H9 (cell line): ENCODE measurements at regions not wholly inside any gene's neighbourhood (a gene's known extent, or its start where the extent isn't known, plus 50 kb on each side); places are given as distances from the start of the nearest gene placed in this dataset.

Experiments used
- DNase-seq: peaks from one replicate; pipeline ENCODE4 v3.0.0-alpha.2; 2017
- H2AFZ ChIP-seq: one replicate; pipeline ENCODE4 v1.6.1; 2013; ENCODE audit warnings: mild to moderate bottlenecking, low read length, control low read depth, moderate library complexity
- H2AK5ac ChIP-seq: 2 replicates; pipeline ENCODE4 v1.6.1; 2013; ENCODE audit warnings: low read length, control low read depth, mixed read lengths; ENCODE audit not compliant: insufficient read length
- H2BK120ac ChIP-seq: one replicate; pipeline ENCODE4 v1.6.1; 2013; ENCODE audit warnings: low read depth, mild to moderate bottlenecking, low read length, control low read depth, inconsistent platforms; ENCODE audit not compliant: poor library complexity, severe bottlenecking
- H2BK12ac ChIP-seq: 2 replicates; pipeline ENCODE4 v1.6.1; 2013; ENCODE audit warnings: low read length, control low read depth, mixed read lengths, low read depth; ENCODE audit not compliant: insufficient read length
- H2BK15ac ChIP-seq: 2 replicates; pipeline ENCODE4 v1.6.1; 2013; ENCODE audit warnings: low read depth, low read length, control low read depth
- H2BK20ac ChIP-seq: one replicate; pipeline ENCODE4 v1.6.1; 2013; ENCODE audit warnings: low read depth, mild to moderate bottlenecking, low read length, control low read depth, inconsistent platforms; ENCODE audit not compliant: poor library complexity, severe bottlenecking
- H2BK5ac ChIP-seq: 2 replicates; pipeline ENCODE4 v1.6.1; 2013; ENCODE audit warnings: low read length, control low read depth, mixed read lengths; ENCODE audit not compliant: insufficient read length
- H3K14ac ChIP-seq: 2 replicates; pipeline ENCODE4 v1.6.1; 2013; ENCODE audit warnings: low read length, control low read depth; ENCODE audit not compliant: insufficient read depth
- H3K18ac ChIP-seq: 2 replicates; pipeline ENCODE4 v1.6.1; 2013; ENCODE audit warnings: low read depth, mild to moderate bottlenecking, mixed read lengths, low read length, control low read depth; ENCODE audit not compliant: insufficient read length
- H3K23ac ChIP-seq: 2 replicates; pipeline ENCODE4 v1.6.1; 2013; ENCODE audit warnings: low read length, control low read depth, mixed read lengths, low read depth; ENCODE audit not compliant: insufficient read length
- H3K23me2 ChIP-seq: 2 replicates; pipeline ENCODE4 v1.6.1; 2013; ENCODE audit warnings: low read depth, mild to moderate bottlenecking, mixed read lengths, low read length, control low read depth; ENCODE audit not compliant: insufficient read length, poor library complexity, severe bottlenecking
- H3K27ac ChIP-seq: 2 replicates; pipeline ENCODE4 v1.5.1; 2013; ENCODE audit warnings: low read length, control low read depth, mixed read lengths, low read depth; ENCODE audit not compliant: insufficient read length
- H3K27me3 ChIP-seq: 2 replicates; pipeline ENCODE4 v1.6.1; 2013; ENCODE audit warnings: low read length, control low read depth, inconsistent platforms; ENCODE audit not compliant: insufficient read depth
- H3K4ac ChIP-seq: 2 replicates; pipeline ENCODE4 v1.6.1; 2013; ENCODE audit warnings: low read depth, mild to moderate bottlenecking, control low read depth, inconsistent platforms, low read length, moderate library complexity
- H3K4me1 ChIP-seq: 2 replicates; pipeline ENCODE4 v1.6.1; 2013; ENCODE audit warnings: low read length, control low read depth, inconsistent platforms; ENCODE audit not compliant: insufficient read depth
- H3K4me2 ChIP-seq: 2 replicates; pipeline ENCODE4 v1.6.1; 2013; ENCODE audit warnings: low read length, control low read depth, mixed read lengths; ENCODE audit not compliant: insufficient read length, insufficient read depth
- H3K56ac ChIP-seq: 2 replicates; pipeline ENCODE4 v1.6.1; 2013; ENCODE audit warnings: low read depth, mild to moderate bottlenecking, mixed read lengths, low read length, control low read depth; ENCODE audit not compliant: insufficient read length
- H3K79me1 ChIP-seq: 2 replicates; pipeline ENCODE4 v1.6.1; 2013; ENCODE audit warnings: low read depth, mild to moderate bottlenecking, moderate library complexity, low read length, control low read depth, inconsistent platforms; ENCODE audit not compliant: insufficient read depth, poor library complexity, severe bottlenecking
- H3K79me2 ChIP-seq: 2 replicates; pipeline ENCODE4 v1.6.1; 2013; ENCODE audit warnings: low read length, control low read depth, inconsistent platforms; ENCODE audit not compliant: insufficient read depth
- H3K9ac ChIP-seq: 2 replicates; pipeline ENCODE4 v1.6.1; 2013; ENCODE audit warnings: low read length, control low read depth, mixed read lengths; ENCODE audit not compliant: insufficient read length; ENCODE audit errors: extremely low read depth
- H3K9me3 ChIP-seq: one replicate; pipeline ENCODE4 v1.6.1; 2013; ENCODE audit warnings: low read depth, low read length, inconsistent platforms; ENCODE audit not compliant: control insufficient read depth
- H3T11ph ChIP-seq: one replicate; pipeline ENCODE4 v1.6.1; 2013; ENCODE audit warnings: mild to moderate bottlenecking, low read length, control low read depth, inconsistent platforms
- H4K20me1 ChIP-seq: one replicate; pipeline ENCODE4 v1.6.1; 2013; ENCODE audit not compliant: control insufficient read depth, insufficient read length, insufficient read depth
- H4K5ac ChIP-seq: 2 replicates; pipeline ENCODE4 v1.6.1; 2013; ENCODE audit warnings: low read depth, mild to moderate bottlenecking, mixed read lengths, low read length, control low read depth; ENCODE audit not compliant: insufficient read length
- H4K8ac ChIP-seq: replicated peaks from 2 replicates; pipeline ENCODE4 v1.6.1; 2013; ENCODE audit warnings: low read length, control low read depth, mixed read lengths, low read depth; ENCODE audit not compliant: insufficient read length
- H4K91ac ChIP-seq: 2 replicates; pipeline ENCODE4 v1.6.1; 2013; ENCODE audit warnings: low read depth, mild to moderate bottlenecking, moderate library complexity, mixed read lengths, low read length, control low read depth; ENCODE audit not compliant: insufficient read length
- H3K27ac Mint-ChIP-seq, 3 experiments: 2 replicates in 2 of 3; 3 replicates in 1 of 3; pipeline ENCODE4 v1.8.0; 2020 to 2021; ENCODE audit warnings: mixed read lengths in 3 of 3, mild to moderate bottlenecking in 1 of 3, moderate library complexity in 1 of 3
- H3K27me3 Mint-ChIP-seq: 2 replicates; pipeline ENCODE4 v1.8.0; 2021; ENCODE audit warnings: low read depth, mild to moderate bottlenecking, moderate library complexity, mixed read lengths
- H3K36me3 Mint-ChIP-seq, 3 experiments: 2 replicates in 2 of 3; 3 replicates in 1 of 3; pipeline ENCODE4 v1.8.0; 2020 to 2021; ENCODE audit warnings: low read depth in 3 of 3, mixed read lengths in 3 of 3; ENCODE audit not compliant: insufficient read depth in 1 of 3
- H3K4me1 Mint-ChIP-seq, 2 experiments: 2 replicates each; pipeline ENCODE4 v1.8.0; 2020; ENCODE audit warnings: mixed read lengths in 2 of 2
- H3K4me3 Mint-ChIP-seq, 2 experiments: 2 replicates in 1 of 2; 3 replicates in 1 of 2; pipeline ENCODE4 v1.8.0; 2020 to 2021; ENCODE audit warnings: mild to moderate bottlenecking in 2 of 2, mixed read lengths in 2 of 2, moderate library complexity in 1 of 2
- H3K9me3 Mint-ChIP-seq, 2 experiments: 2 replicates in 1 of 2; 3 replicates in 1 of 2; pipeline ENCODE4 v1.8.0; 2020; ENCODE audit warnings: mild to moderate bottlenecking in 2 of 2, mixed read lengths in 2 of 2, moderate library complexity in 1 of 2
- CTCF ChIP-seq: fragments of 200-600 bp; sonication (generic); conservative IDR thresholded peaks from 3 replicates; pipeline ENCODE4 v1.8.0; 2021; ENCODE audit warnings: antibody characterized with exemption, mild to moderate bottlenecking
- WGBS: extraction: QIAGEN DNeasy Blood & Tissue Kit; methylation state at CpG from one replicate; pipeline ENCODE4 v1.1.7; 2013; ENCODE audit warnings: missing lambda C conversion rate, low lambda C conversion rate, mixed read lengths; ENCODE audit not compliant: insufficient read length; ENCODE audit errors: extremely low coverage; 5-methylcytosine and 5-hydroxymethylcytosine counted together

GRCh38 chr1:72485801-72486200 lies 203.5 kb upstream of the NEGR1 start:
- no peaks in the 10 kb centered on the region for H3K79me2 ChIP-seq
- no peak overlapping the region for H3K9ac ChIP-seq
- H3K4me1 ChIP-seq = no peaks in the 10 kb centered on the region
- no peak overlapping the region for H2BK20ac ChIP-seq
- no peak overlapping the region for H4K91ac ChIP-seq
- H3K27ac Mint-ChIP-seq = no peak overlapping the region
- H3K4ac ChIP-seq = no peak overlapping the region
- peaks cover 4 to 5% of the 10 kb centered on the region in 2 experiments; a peak in 3 of 4 replicates for H3K4me1 Mint-ChIP-seq
- no peak overlapping the region for H4K8ac ChIP-seq
- no peaks in the 10 kb centered on the region for H3K9me3 ChIP-seq
- H4K5ac ChIP-seq = no peak overlapping the region
- no peak overlapping the region for H2BK120ac ChIP-seq
- H3K23me2 ChIP-seq = no peaks in the 10 kb centered on the region
- H3K56ac ChIP-seq = no peak overlapping the region
- DNase-seq = no peak
- H3K36me3 Mint-ChIP-seq = peaks cover 0 to 1% (median 0%) of the 10 kb centered on the region in 3 experiments; a peak in 3 of 7 replicates
- H3K27me3 ChIP-seq = no peaks in the 10 kb centered on the region
- no peaks in the 10 kb centered on the region; a peak in 1 of 5 replicates for H3K9me3 Mint-ChIP-seq
- no peak overlapping the region for H3K23ac ChIP-seq
- H2BK12ac ChIP-seq = no peak overlapping the region
- no peak overlapping the region for H3K4me3 Mint-ChIP-seq
- no peak overlapping the region for H3K4me2 ChIP-seq
- H3K27me3 Mint-ChIP-seq = no peaks in the 10 kb centered on the region
- H2AFZ ChIP-seq = no peak overlapping the region
- no peak overlapping the region for H3K18ac ChIP-seq
- WGBS = no CpG with 5 or more reads among the region's 1 CpG
- H2AK5ac ChIP-seq = no peak overlapping the region
- no peak for TF ChIP-seq CTCF
- no peak overlapping the region for H2BK5ac ChIP-seq
- H3K14ac ChIP-seq = no peak overlapping the region
- no peak overlapping the region for H3K27ac ChIP-seq
- H3K79me1 ChIP-seq = no peaks in the 10 kb centered on the region
- H3T11ph ChIP-seq = no peak overlapping the region
- H2BK15ac ChIP-seq = no peak overlapping the region
- H4K20me1 ChIP-seq = no peaks in the 10 kb centered on the region
